ENCODE measurements at regions not wholly inside any gene's neighbourhood (a gene's known extent, or its start where the extent isn't known, plus 50 kb on each side); places are given as distances from the start of the nearest gene placed in this dataset.
A peak's percentile ranks its signal among the peaks of the same experiment; 100 is the strongest.
"Not testable (repeated sequence)": the region's sequence is repeated elsewhere in the genome, so short reads cannot be mapped to it uniquely, and the experiment has no call there.

- DNase-seq (ENCODE audit: low read depth in 2 of 2) = no peak
Observed at GRCh38 chr6:9316831-9317230, 881.5 kb upstream of the SLC35B3 start.

- no peak for DNase-seq (ENCODE audit: low read depth in 2 of 2)
Observed at GRCh38 chr6:9315966-9316650, 880.8 kb upstream of the SLC35B3 start.

DNA sequence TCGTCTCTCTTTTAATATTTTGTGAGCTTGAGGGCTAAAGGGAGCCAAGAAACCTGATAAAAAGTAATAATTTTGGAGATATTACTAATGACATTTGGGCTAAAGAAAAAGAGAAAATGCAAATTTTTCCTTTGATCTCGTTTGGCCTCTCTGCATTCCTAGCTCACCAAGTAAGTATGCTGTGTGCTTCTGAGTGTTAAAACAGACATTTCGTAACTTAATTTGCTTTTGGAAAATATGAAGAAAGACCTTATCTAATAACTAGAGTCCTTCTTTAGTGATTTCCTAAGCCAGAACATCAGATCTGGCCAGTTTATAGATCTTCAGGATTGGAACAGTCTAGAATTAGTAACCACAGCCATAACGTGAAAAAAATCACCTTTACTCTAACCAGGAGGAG is 872.9 kb upstream of the SLC35B3 start:
- no peak for DNase-seq (ENCODE audit: low read depth in 2 of 2)

- no peak for DNase-seq (ENCODE audit: low read depth in 2 of 2)
Observed at GRCh38 chr6:9307786-9308185, 872.4 kb upstream of the SLC35B3 start.

DNA sequence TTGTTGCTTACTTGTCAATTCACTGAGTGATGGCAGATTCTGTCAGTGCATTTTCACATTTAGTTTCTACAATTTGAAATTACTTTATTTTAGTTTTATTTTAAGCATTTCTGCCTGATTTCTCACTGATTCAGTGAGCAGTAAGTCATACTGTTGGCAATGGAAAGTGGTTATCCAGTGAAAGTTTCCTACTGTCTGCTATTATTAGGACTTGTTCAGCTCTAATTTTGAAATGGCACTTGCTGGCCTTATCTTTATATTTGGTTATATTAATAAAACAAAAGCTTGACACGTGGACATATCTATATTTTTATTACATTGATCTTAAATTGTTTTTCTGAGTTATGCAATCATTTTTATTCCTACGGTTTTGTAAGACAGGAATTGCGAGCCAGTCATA is 871.8 kb upstream of the SLC35B3 start:
- DNase-seq (ENCODE audit: low read depth in 2 of 2) = no peak

DNA sequence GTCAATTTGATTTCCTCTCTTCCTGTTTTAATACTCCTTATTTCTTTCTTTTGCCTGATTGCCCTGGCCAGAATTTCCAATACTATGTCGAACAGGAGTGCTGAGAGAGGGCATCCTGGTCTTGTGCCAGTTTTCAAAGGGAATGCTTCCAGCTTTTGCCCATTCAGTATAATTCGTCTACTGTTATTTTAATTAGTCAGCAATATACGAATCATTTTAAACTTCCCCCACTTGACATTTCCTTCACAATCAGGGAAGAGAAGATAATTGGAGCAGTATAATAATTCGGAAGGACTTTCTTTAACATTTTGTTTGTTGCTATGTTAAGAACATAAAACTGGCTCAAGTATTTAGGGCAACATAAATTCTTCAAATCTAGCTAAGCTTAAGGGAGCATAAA is 860.3 kb upstream of the SLC35B3 start:
- no peak for DNase-seq (ENCODE audit: low read depth in 2 of 2)

DNA sequence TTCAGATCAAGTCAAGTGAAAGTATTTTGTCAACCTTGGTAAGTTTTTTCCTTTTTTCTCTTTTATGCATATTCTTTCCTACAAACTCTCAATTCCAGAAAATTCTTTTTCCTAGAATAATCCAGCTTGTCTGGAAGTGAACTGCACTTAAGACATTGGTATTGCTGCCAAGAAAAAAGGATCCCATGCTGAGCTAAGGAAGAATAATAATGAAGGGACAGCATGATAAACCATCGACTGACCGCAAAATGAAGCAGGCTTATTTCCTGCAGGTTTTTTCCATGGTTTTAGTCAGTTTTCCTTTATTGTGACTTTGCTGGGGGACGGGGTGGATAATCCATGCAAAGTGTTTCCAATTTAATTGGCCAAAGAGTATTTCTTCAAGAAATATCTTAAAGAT is 857.6 kb upstream of the SLC35B3 start:
- DNase-seq (ENCODE audit: low read depth in 2 of 2) = no peak

DNA sequence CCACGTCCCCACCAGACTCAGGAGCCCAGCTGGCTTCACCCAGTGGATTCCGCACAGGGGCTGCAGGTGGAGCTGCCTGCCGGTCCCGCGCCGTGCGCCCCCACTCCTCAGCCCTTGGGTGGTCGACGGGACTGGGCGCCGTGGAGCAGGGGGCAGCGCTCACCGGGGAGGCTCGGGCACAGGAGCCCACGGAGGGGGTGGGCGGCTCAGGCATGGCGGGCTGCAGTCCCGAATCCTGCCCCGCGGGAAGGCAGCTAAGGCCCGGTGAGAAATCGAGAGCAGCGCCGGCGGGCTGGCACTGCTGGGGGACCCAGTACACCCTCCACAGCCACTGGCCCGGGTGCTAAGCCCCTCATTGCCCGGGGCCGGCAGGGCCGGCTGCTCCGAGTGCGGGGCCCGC is 855.0 kb upstream of the SLC35B3 start:
- DNase-seq (ENCODE audit: low read depth in 2 of 2) = not testable (repeated sequence)

GRCh38 chr6:9272671-9273070 is 837.3 kb upstream of the SLC35B3 start:
- DNase-seq (ENCODE audit: low read depth in 2 of 2) = no peak

DNA sequence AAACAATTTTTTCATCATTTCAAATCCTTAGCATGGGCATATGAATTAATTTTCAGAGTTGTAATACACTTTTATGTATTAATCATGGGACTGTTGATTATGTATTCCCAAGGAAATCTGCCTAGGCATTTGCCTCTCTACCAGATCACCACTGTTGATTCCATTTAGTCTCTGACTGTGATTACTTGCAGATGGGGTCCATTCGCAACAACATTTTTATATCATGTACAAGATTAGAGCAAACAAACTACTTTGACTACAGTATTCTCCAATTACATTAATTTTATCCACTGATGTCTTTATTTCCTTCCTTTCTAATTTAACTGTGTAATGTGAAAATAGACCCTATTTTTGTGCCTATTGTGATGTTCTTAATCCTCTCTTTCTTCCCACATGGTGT is 831.4 kb upstream of the SLC35B3 start:
- no peak for DNase-seq (ENCODE audit: low read depth in 2 of 2)

DNA sequence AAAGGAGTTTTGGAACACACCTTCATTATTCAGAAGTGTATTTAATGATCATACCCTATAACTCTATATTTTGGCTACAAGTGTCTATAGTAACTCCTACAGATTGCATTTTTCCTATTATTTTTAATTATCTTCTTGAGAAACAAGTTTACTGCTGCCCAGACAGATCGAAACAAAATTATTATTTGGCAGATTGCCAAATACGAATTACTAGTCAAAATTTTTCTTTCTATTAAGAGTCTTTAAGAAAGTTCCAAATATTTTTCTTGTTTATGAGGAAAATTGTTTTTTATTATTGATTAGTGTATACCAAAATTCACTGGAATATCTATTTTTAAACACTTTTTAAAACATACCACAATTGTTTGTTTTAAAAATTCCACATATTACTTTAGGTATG is 821.9 kb upstream of the SLC35B3 start:
- no peak for DNase-seq (ENCODE audit: low read depth in 2 of 2)

- no peak for DNase-seq (ENCODE audit: low read depth in 2 of 2)
Observed at GRCh38 chr6:9254251-9254650, 818.9 kb upstream of the SLC35B3 start.

DNA sequence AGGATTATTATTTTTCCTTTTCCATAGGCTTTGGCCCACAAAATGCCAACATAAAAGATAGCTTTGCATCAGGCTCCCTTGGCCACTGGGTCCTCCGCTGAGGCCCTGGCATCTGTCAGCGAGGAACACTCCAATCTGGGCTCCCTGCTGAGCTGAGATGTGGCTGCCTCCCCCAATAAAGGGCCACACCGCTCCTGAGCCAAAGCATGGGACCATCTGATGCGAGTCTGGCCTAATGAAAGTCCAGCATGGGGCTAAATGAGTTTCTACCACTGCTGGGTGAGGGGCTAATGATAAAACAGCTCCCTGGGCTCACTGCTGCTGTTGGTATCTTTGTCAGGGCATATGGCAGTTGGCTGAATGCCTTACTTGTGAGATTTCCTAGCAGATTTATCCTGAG is 817.5 kb upstream of the SLC35B3 start:
- DNase-seq (ENCODE audit: low read depth in 2 of 2) = no peak

- peak; percentile 56 to 76 for DNase-seq (ENCODE audit: low read depth in 2 of 2)
Observed at GRCh38 chr6:9250852-9251251, 815.5 kb upstream of the SLC35B3 start.

DNA sequence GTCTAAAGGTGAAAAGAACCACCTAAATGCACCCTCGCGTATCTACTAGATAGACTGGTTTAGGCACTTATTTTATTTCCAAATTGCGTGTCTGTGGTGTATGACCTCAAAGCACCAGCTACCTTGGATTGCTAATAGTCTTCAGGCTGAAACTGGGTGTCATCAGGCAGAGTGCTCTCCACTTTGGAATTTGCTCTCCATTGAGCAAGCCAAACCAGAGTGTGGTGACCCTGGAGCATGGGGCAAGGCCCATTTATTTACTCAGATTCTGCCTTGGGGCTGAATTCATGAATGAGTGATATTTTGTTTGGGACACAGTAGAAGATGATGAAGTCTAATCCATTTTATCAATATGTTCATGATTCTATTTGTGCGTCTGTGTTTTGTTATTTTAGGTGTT is 812.8 kb upstream of the SLC35B3 start:
- DNase-seq (ENCODE audit: low read depth in 2 of 2) = no peak

DNA sequence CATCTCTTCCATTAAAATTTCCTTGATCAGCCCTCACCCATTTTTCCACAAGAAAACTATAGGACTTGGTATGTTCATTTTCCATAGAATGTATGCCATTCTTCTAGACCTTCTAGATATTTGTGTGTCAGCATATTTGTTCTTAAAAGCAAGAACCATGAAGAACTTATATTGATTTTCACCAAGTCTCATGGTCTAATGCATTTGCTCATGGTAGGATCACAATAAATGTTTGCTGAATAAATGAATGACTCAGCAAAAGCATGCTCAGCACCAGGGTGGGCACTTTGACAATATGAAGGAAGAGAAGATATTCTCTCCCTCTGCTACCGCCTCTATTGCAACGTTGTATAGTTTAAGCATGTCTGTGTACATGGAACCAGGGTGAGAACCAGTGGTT is 805.5 kb upstream of the SLC35B3 start:
- DNase-seq (ENCODE audit: low read depth in 2 of 2) = no peak

DNA sequence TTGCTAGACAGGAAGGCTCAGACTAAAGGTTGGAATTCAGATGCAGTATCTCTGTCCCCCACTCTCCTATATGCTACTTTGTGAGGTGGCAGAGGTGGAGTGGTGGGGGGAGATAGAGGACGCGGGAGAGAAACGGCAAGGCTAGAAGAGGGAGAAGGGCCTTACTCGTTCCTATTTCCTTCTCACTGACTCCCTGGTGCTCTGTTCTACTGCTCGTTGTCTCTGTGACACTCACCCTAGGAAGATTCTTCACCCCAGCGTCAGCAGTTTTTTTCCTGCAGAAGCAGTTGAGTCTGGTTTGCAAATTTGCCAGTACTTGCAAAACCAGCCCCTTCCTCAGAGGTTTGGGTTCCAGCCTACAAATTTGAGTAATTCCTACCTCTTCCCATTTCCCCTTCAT is 801.1 kb upstream of the SLC35B3 start:
- no peak for DNase-seq (ENCODE audit: low read depth in 2 of 2)

DNA sequence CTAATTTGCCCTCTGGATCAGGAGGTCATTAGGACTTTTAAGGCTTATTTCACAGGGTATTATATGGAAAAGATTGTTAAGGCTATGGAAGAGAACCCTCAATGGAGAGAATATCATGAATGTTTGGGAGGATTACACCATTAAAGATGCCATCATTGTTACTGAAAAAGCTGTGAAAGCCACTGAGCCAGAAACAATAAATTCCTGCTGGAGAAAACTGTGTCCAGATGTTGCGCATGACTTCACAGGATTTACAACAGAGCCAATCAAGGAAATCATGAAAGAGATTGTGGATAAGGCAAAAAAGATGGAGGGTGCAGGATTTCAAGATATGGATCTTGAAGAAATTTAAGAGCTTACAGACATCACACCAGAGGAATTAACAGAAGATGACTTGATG is 798.3 kb upstream of the SLC35B3 start:
- DNase-seq (ENCODE audit: low read depth in 2 of 2) = no peak

GRCh38 chr6:9233226-9233625 is 797.9 kb upstream of the SLC35B3 start:
- DNase-seq (ENCODE audit: low read depth in 2 of 2) = no peak

DNA sequence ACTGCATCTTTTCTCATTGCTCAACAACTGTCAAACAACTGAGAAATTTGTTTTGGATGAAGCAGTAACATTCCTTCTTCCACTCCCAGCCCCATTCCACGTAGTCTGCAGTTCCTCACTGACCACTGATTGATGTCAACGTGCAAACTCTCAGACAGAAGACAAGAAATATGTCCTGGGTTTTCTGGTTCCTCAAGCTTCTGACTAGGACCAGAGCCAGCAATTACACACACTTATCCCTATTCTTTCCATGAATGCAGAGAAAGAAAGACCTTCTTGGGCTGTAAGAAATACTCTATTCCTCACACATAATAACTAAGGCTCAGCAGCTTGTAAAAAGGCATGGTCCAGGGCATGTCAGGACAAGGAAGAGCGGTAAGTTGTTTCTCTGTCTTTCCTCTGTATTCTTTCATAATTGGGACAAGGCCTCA is 790.1 kb upstream of the SLC35B3 start:
- no peak for DNase-seq (ENCODE audit: low read depth in 2 of 2)

DNA sequence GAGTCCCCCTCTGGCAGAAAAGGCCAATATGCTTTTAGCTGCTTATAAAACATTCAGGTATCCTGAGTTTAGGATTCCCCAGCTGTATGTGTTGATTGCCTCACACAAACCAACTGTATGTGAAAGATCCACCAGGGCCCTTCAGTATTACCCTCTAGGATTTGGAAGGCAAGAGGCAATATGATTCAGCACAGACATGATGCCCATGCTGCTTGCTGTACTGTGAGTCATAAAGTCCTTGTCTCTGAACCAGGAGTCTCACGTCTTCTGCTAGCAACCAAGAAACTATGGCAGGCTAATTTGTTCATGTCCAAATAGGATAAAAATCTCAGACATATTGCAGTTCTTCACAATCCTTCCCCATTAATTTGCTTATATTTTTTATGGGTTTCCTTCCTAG is 789.2 kb upstream of the SLC35B3 start:
- DNase-seq (ENCODE audit: low read depth in 2 of 2) = no peak

DNA sequence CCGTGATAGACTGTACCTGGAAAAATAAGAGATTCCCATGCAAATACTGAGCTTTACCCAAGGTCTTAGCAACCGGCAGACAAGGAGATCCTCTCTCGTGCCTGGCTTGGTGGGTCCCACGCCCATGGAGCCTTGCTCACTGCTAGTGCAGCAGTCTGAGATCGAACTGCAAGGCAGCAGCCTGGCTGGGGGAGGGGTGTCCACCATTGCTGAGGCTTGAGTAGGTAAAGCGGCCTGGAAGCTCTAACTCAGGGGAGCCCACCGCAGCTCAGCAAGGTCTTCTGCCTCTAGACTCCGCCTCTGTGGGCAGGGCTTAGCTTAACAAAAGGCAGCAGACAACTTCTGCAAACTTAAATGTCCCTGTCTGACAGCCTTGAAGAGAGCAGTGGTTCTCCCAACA is 778.4 kb upstream of the SLC35B3 start:
- not testable (repeated sequence) for DNase-seq (ENCODE audit: low read depth in 2 of 2)

GRCh38 chr6:9208966-9209365 is 773.6 kb upstream of the SLC35B3 start:
- DNase-seq (ENCODE audit: low read depth in 2 of 2) = no peak

DNA sequence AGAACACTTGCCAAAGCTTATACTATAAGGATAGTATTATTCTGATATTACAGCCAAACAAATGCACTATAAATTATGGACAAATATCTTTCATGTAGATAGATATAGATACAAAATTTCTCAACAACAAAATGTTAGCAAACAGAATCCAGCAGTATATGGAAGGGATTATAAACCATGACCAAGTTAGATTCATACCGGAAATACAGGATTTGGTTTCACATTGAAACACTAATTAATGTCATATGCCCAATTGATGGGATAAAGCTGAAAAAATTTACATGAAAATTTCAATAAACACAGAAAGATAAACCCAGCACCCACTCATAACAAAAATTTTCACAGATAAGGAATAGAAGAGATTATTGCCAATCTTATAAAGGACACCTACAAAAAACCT is 770.3 kb upstream of the SLC35B3 start:
- DNase-seq (ENCODE audit: low read depth in 2 of 2) = no peak

Measured in lung microvascular endothelial cell (primary cell).